ENCODE measurements at regions not wholly inside any gene's neighbourhood (a gene's known extent, or its start where the extent isn't known, plus 50 kb on each side); places are given as distances from the start of the nearest gene placed in this dataset.

GRCh38 chr18:78309307-78309706 lies 670.3 kb upstream of the SALL3 start:
- Histone ChIP-seq H3K27ac (replicated peaks; ENCODE audit: low read length) (no peak overlapping the region), H4K8ac (ENCODE audit: low read depth, low read length) (no peak overlapping the region), H2BK12ac (ENCODE audit: low read length) (no peak overlapping the region), H3K14ac (ENCODE audit: low read length) (no peak overlapping the region), H4K91ac (ENCODE audit: low read depth, low read length, poor library complexity) (no peak overlapping the region), H2BK15ac (ENCODE audit: low read length) (no peak overlapping the region), H3K23ac (ENCODE audit: low read depth, low read length, poor library complexity) (no peak overlapping the region), H3K4me2 (ENCODE audit: insufficient read depth, low read length, poor library complexity, severe bottlenecking) (no peak overlapping the region), H3K4me3 (ENCODE audit: low read length in 2 of 2) (no peak overlapping the region), H3K36me3 (replicated peaks in 1 of 2; ENCODE audit: control insufficient read depth in 2 of 2, insufficient read depth in 2 of 2, low read length in 2 of 2) (no peaks in the 10 kb centered on the region), H3K4ac (ENCODE audit: low read length) (no peak overlapping the region), H2BK5ac (ENCODE audit: low read length) (no peak overlapping the region), H3K4me1 (ENCODE audit: control insufficient read depth in 2 of 2, insufficient read depth in 1 of 2, low read depth in 1 of 2, low read length in 2 of 2) (no peaks in the 10 kb centered on the region), H3K79me1 (ENCODE audit: low read depth, low read length) (no peaks in the 10 kb centered on the region), H3K9me3 (replicated peaks in 1 of 2; ENCODE audit: control insufficient read depth in 2 of 2, insufficient read depth in 1 of 2, low read depth in 1 of 2, low read length in 2 of 2) (no peaks in the 10 kb centered on the region), H2BK120ac (ENCODE audit: low read depth, low read length) (no peak overlapping the region), H3K27me3 (ENCODE audit: control insufficient read depth in 3 of 3, insufficient read depth in 3 of 3, low read depth in 1 of 3, low read length in 3 of 3) (no peaks in the 10 kb centered on the region), H3K18ac (ENCODE audit: low read length) (peak overlapping the region; percentile 79), H2AFZ (ENCODE audit: low read length) (no peak overlapping the region), H2AK5ac (ENCODE audit: low read depth, low read length) (no peak overlapping the region), H3K9ac (ENCODE audit: low read depth, low read length, poor library complexity) (no peak overlapping the region)
- no peak for DNase-seq (ENCODE audit: low spot score)
- WGBS, 2 donors (ENCODE audit: extremely low coverage in 2 of 2, insufficient read length in 2 of 2, insufficient replicate concordance in 1 of 2) = no CpG with 5 or more reads among the region's 42 CpGs

- Histone ChIP-seq H3K23ac (ENCODE audit: low read depth, low read length, poor library complexity) (no peak overlapping the region), H2BK15ac (ENCODE audit: low read length) (no peak overlapping the region), H3K27ac (replicated peaks; ENCODE audit: low read length) (no peak overlapping the region), H3K4me1 (ENCODE audit: control insufficient read depth in 2 of 2, insufficient read depth in 1 of 2, low read depth in 1 of 2, low read length in 2 of 2) (no peaks in the 10 kb centered on the region), H3K9ac (ENCODE audit: low read depth, low read length, poor library complexity) (no peak overlapping the region), H3K14ac (ENCODE audit: low read length) (no peak overlapping the region), H4K8ac (ENCODE audit: low read depth, low read length) (no peak overlapping the region), H2BK12ac (ENCODE audit: low read length) (no peak overlapping the region), H3K9me3 (replicated peaks in 1 of 2; ENCODE audit: control insufficient read depth in 2 of 2, insufficient read depth in 1 of 2, low read depth in 1 of 2, low read length in 2 of 2) (no peaks in the 10 kb centered on the region), H2BK5ac (ENCODE audit: low read length) (no peak overlapping the region), H3K79me1 (ENCODE audit: low read depth, low read length) (no peaks in the 10 kb centered on the region), H3K4me2 (ENCODE audit: insufficient read depth, low read length, poor library complexity, severe bottlenecking) (no peak overlapping the region), H4K91ac (ENCODE audit: low read depth, low read length, poor library complexity) (no peak overlapping the region), H2BK120ac (ENCODE audit: low read depth, low read length) (no peak overlapping the region), H2AK5ac (ENCODE audit: low read depth, low read length) (no peak overlapping the region), H3K36me3 (replicated peaks in 1 of 2; ENCODE audit: control insufficient read depth in 2 of 2, insufficient read depth in 2 of 2, low read length in 2 of 2) (no peaks in the 10 kb centered on the region), H3K4ac (ENCODE audit: low read length) (no peak overlapping the region), H2AFZ (ENCODE audit: low read length) (no peak overlapping the region), H3K18ac (ENCODE audit: low read length) (no peak overlapping the region), H3K4me3 (ENCODE audit: low read length in 2 of 2) (no peak overlapping the region), H3K27me3 (ENCODE audit: control insufficient read depth in 3 of 3, insufficient read depth in 3 of 3, low read depth in 1 of 3, low read length in 3 of 3) (no peaks in the 10 kb centered on the region)
- DNase-seq (ENCODE audit: low spot score) = no peak
- no CpG with 5 or more reads among the region's 8 CpGs for WGBS, 2 donors (ENCODE audit: extremely low coverage in 2 of 2, insufficient read length in 2 of 2, insufficient replicate concordance in 1 of 2)
These were observed 669.7 kb upstream of the SALL3 start for GRCh38 chr18:78309924-78310323.

- no peak overlapping the region for H3K4ac ChIP-seq (ENCODE audit: low read length)
- no peak overlapping the region for H4K91ac ChIP-seq (ENCODE audit: low read depth, low read length, poor library complexity)
These were observed 660.4 kb upstream of the SALL3 start for GRCh38 chr18:78319264-78319663.

GRCh38 chr18:78319961-78320360 lies 659.7 kb upstream of the SALL3 start:
- H3K4ac ChIP-seq (ENCODE audit: low read length) = no peak overlapping the region
- H3K23ac ChIP-seq (ENCODE audit: low read depth, low read length, poor library complexity) = no peak overlapping the region
- no peaks in the 10 kb centered on the region for H3K36me3 ChIP-seq (replicated peaks in 1 of 2; ENCODE audit: control insufficient read depth in 2 of 2, insufficient read depth in 2 of 2, low read length in 2 of 2)
- no peak overlapping the region for H4K91ac ChIP-seq (ENCODE audit: low read depth, low read length, poor library complexity)
- WGBS, 2 donors (ENCODE audit: extremely low coverage in 2 of 2, insufficient read length in 2 of 2, insufficient replicate concordance in 1 of 2) = no CpG with 5 or more reads among the region's 10 CpGs
- H3K14ac ChIP-seq (ENCODE audit: low read length) = no peak overlapping the region
- DNase-seq (ENCODE audit: low spot score) = no peak
- no peak overlapping the region for H3K4me3 ChIP-seq (ENCODE audit: low read length in 2 of 2)
- no peak overlapping the region for H3K4me2 ChIP-seq (ENCODE audit: insufficient read depth, low read length, poor library complexity, severe bottlenecking)
- no peak overlapping the region for H2BK15ac ChIP-seq (ENCODE audit: low read length)
- H2AK5ac ChIP-seq (ENCODE audit: low read depth, low read length) = no peak overlapping the region
- no peaks in the 10 kb centered on the region for H3K4me1 ChIP-seq (ENCODE audit: control insufficient read depth in 2 of 2, insufficient read depth in 1 of 2, low read depth in 1 of 2, low read length in 2 of 2)
- no peak overlapping the region for H2BK120ac ChIP-seq (ENCODE audit: low read depth, low read length)
- no peaks in the 10 kb centered on the region for H3K9me3 ChIP-seq (replicated peaks in 1 of 2; ENCODE audit: control insufficient read depth in 2 of 2, insufficient read depth in 1 of 2, low read depth in 1 of 2, low read length in 2 of 2)
- no peak overlapping the region for H3K27ac ChIP-seq (replicated peaks; ENCODE audit: low read length)
- H2BK5ac ChIP-seq (ENCODE audit: low read length) = no peak overlapping the region
- H2BK12ac ChIP-seq (ENCODE audit: low read length) = no peak overlapping the region
- no peaks in the 10 kb centered on the region for H3K27me3 ChIP-seq (ENCODE audit: control insufficient read depth in 3 of 3, insufficient read depth in 3 of 3, low read depth in 1 of 3, low read length in 3 of 3)
- H4K8ac ChIP-seq (ENCODE audit: low read depth, low read length) = no peak overlapping the region
- H3K79me1 ChIP-seq (ENCODE audit: low read depth, low read length) = no peaks in the 10 kb centered on the region
- H3K18ac ChIP-seq (ENCODE audit: low read length) = no peak overlapping the region
- H2AFZ ChIP-seq (ENCODE audit: low read length) = no peak overlapping the region
- H3K9ac ChIP-seq (ENCODE audit: low read depth, low read length, poor library complexity) = no peak overlapping the region

More at GRCh38 chr18:78319264-78319663, 660.4 kb upstream of the SALL3 start:
- Histone ChIP-seq H3K79me1 (ENCODE audit: low read depth, low read length) (no peaks in the 10 kb centered on the region), H2AK5ac (ENCODE audit: low read depth, low read length) (peak overlapping the region; percentile 68), H3K36me3 (replicated peaks in 1 of 2; ENCODE audit: control insufficient read depth in 2 of 2, insufficient read depth in 2 of 2, low read length in 2 of 2) (no peaks in the 10 kb centered on the region), H3K9me3 (replicated peaks in 1 of 2; ENCODE audit: control insufficient read depth in 2 of 2, insufficient read depth in 1 of 2, low read depth in 1 of 2, low read length in 2 of 2) (no peaks in the 10 kb centered on the region), H2BK15ac (ENCODE audit: low read length) (no peak overlapping the region), H3K23ac (ENCODE audit: low read depth, low read length, poor library complexity) (no peak overlapping the region), H3K14ac (ENCODE audit: low read length) (peak overlapping the region; percentile 64), H3K4me1 (ENCODE audit: control insufficient read depth in 2 of 2, insufficient read depth in 1 of 2, low read depth in 1 of 2, low read length in 2 of 2) (no peaks in the 10 kb centered on the region), H3K4me2 (ENCODE audit: insufficient read depth, low read length, poor library complexity, severe bottlenecking) (no peak overlapping the region), H3K4me3 (ENCODE audit: low read length in 2 of 2) (no peak overlapping the region), H3K27me3 (ENCODE audit: control insufficient read depth in 3 of 3, insufficient read depth in 3 of 3, low read depth in 1 of 3, low read length in 3 of 3) (no peaks in the 10 kb centered on the region), H2BK12ac (ENCODE audit: low read length) (no peak overlapping the region), H3K9ac (ENCODE audit: low read depth, low read length, poor library complexity) (no peak overlapping the region), H3K27ac (replicated peaks; ENCODE audit: low read length) (no peak overlapping the region), H3K18ac (ENCODE audit: low read length) (peak overlapping the region; percentile 59), H2BK5ac (ENCODE audit: low read length) (peak overlapping the region; percentile 35), H4K8ac (ENCODE audit: low read depth, low read length) (no peak overlapping the region), H2BK120ac (ENCODE audit: low read depth, low read length) (peak overlapping the region; percentile 47), H2AFZ (ENCODE audit: low read length) (no peak overlapping the region)
- no CpG with 5 or more reads among the region's 15 CpGs for WGBS, 2 donors (ENCODE audit: extremely low coverage in 2 of 2, insufficient read length in 2 of 2, insufficient replicate concordance in 1 of 2)
- DNase-seq (ENCODE audit: low spot score) = no peak

All from neuronal stem cell (in vitro differentiated cells).